ENCODE measurements at regions not wholly inside any gene's neighbourhood (a gene's known extent, or its start where the extent isn't known, plus 50 kb on each side); places are given as distances from the start of the nearest gene placed in this dataset.

GRCh38 chr1:192463661-192464060 is 111.9 kb upstream of the RGS1 start:
- no peak for TF ChIP-seq CTCF (conservative IDR thresholded peaks at IDR 0.05 in 1 of 2, IDR thresholded peaks at IDR 0.05 in 1 of 2; ENCODE audit: extremely low read depth in 1 of 2, insufficient read depth in 1 of 2, low read depth in 1 of 2, low read length in 2 of 2)
- TF ChIP-seq EZH2 (IDR thresholded peaks at IDR 0.05; ENCODE audit: borderline replicate concordance, low read length): no peak

Measured in mammary epithelial cell (primary cell).